GM19324 (cell line): ENCODE measurements at regions not wholly inside any gene's neighbourhood (a gene's known extent, or its start where the extent isn't known, plus 50 kb on each side); places are given as distances from the start of the nearest gene placed in this dataset.

Experiments used
- ATAC-seq: cut with Tn5 transposase; IDR thresholded peaks from one replicate; pipeline ENCODE4 v1.9.1; 2021; ENCODE audit warnings: mild to moderate bottlenecking, moderate library complexity; ENCODE audit not compliant: unreplicated experiment, low FRiP score

DNA sequence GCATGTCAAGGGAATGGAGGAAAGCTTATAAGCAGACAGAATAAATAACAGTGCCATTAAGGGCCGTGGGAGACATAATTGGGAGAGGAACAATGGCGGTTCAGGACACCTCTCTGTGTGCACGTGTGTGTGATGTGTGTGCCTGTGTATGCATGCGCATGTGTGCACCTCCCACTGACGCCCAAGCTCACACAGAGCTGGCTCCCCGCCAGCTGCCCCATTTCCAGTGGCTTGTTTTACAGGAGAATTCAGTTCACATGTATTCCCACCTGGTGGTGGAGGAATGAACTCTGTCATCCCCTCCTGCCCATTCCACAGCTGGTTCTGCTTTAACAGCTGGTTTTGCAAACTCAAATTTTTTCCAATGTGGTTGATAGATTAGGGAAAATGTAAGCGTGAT is 262.2 kb downstream of the AJAP1 start:
- ATAC-seq: no peak

DNA sequence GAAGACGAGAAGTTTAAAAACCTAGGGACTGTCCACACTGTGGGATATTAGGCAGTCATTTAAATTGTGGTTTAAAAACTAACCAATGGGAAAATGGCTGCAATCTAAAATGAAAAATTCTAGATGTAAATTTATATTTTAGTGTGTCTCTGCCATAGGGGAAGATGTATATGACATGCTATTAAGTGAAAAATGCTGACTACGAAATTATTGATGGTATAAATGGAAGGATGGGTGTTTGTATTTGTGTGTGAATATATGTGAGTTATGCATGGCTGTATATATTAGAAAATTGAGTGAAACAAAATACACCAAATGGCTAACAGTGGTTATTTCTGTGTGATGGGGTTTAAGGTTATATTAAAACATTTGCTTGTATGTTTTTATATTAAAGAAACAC is 260.7 kb downstream of the AJAP1 start:
- no peak for ATAC-seq

DNA sequence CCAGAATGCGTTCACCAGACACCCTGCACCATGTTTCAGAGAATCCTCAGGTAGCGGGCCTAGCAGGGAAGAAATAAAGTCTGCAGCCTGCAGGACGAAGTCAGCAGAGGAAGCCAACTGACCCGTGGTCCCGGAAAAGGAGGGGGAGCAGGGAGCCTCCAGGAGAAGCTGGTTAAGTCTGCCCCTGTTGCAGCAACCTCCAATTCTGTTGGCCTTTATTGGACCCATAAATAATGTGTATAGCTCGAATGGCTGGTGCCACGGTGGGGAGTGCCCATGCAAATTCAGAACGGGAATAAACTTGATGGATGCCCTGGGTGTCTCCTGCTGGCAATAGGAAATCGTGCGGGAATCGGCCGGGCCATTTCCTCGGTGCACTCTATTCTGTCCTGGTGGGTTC is 254.1 kb downstream of the AJAP1 start:
- no peak for ATAC-seq

DNA sequence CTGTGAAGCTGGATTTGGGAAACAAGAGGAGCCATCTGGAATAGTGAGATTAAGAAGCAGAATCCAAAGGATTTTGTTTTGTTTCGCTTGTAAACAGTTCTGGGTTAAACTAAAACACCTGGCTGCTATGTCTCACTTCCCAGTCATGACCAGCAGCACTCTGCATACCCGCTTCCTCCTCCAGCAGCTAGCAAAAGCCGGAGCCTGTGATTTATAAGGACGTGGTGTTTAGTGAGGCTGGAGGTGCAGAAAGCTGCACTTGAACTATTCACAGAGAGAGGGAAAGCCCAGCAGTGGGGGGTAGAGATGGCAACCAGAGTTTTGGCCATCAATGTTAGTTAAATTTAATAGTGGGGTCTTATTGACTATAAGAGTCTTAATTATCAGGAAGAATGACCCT is 240.2 kb downstream of the AJAP1 start:
- ATAC-seq: no peak

DNA sequence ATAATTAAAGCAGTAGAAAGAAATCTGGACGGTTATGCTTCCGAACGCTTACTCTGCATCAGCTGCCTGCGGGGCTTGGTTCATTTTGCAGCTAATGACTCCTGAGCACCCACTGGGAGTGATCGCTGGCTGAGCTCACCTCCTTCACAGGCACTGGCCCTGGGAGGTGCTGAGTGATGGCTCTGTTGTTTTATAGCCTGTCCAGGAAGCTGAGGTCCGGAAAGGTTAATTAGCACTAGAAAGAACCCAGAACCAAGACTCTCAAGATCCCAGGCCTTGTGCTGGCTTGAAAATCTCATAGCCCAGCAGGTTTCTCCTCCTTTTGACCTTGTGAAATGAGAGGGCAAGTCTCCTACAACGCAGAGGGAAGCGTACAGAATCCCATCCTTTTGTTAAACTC is 226.2 kb downstream of the AJAP1 start:
- ATAC-seq: no peak

DNA sequence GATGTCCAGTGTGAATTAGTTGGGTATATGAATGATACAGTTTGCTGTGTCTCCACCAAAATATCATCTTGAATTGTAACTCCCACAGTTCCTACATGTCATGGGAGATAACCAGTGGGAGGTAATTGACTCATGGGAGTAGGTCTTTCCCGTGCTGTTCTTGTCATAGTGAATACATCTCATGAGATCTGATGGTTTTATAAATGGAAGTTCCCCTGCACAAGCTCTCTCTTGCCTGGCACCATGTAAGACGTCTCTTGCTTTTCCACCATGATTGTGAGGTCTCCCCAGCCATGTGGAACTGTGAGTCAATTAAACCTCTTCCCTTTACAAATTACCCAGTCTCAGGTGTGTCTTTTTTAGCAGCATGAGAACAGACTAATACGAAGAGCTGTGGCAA is 223.0 kb downstream of the AJAP1 start:
- no peak for ATAC-seq

DNA sequence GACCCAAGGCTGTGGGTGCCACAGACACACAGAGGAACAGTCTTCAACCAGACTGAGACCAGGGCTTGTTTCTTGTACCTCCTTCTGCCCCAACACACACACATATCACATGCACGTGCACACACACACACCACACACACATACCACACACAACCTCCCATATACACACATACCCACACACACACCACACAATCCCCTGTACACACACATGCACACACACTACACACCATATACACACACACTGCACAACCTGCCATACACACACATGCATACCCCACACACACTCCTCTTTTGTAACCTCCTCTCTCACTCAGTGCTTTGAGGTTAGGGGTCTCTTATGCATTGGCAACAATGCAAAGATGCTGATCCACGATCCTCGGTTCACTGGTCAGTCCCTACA is 217.0 kb downstream of the AJAP1 start:
- no peak for ATAC-seq

DNA sequence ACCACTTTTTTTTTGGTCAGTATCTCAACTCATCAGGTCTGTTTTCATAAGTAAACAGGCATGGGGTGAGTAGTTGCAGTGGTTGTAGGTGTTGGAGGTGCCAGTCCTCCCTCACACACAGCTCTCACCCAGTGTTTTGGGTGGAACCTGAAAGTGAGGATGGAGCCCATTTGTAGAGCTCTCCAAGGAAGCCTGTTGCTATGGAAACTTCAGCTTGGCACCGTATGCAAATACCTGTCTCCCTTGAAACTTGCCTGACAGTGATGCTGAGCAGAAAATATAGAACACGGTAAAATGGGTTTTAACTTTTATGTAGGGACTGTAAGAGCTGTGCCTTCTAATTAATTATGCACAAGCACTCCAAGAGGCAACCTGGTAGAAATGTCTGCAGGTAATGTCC is 214.1 kb downstream of the AJAP1 start:
- no peak for ATAC-seq

DNA sequence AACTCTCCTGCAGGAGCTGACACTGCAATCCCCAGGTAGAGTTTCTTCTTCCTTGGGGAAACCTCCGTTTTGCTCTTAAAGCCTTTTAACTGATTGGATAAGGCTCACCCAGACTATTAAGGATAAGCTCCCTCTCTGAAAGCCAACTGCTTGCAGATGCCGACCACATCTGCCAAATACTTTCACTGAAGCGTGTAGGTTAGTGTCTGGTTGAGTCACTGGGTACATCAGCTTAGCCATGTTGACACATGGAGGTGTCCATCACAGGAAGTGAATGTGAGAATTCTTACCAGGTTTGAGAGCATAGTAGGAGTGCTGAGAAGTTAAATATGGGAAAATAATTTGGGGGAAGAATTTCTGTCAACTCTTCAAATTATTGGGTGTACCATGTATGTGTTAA is 202.0 kb downstream of the AJAP1 start:
- no peak for ATAC-seq

DNA sequence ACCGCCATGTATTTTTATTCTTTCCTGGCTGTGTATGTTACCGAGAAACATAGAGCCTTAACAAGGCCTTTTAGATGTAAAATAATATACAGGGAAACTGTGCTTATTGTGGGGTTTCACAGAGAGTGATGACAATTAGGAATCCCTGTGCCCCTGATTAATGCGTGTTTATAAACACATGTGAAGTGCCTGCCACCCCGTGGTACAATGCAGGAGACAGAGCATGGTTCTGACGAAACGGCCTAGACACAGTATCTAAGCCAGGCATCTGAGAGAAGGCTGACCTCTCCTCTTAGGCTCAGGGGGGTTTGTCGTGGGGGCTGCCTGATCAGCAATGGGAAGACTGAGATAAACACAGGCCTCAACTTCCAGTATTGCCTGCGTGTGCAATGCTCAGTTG is 200.0 kb downstream of the AJAP1 start:
- no peak for ATAC-seq

DNA sequence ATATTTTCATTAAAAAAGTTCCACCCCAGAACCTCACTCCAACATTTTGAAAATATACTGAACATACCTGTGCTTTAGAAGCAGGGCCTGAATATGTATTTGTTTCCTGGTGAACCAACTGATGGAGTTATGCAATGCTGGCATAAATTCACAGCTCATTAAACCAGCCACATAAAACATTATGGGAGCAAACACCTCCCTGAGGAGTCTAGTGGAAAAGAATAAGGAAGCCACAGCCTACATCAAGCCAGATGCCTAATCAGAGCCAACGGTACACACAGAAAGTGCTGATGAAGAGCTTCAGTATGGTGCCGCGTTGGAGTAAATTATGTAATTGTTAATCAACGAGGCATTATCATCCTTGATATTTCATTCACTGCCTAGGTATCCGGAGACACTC is 199.5 kb downstream of the AJAP1 start:
- ATAC-seq: no peak

DNA sequence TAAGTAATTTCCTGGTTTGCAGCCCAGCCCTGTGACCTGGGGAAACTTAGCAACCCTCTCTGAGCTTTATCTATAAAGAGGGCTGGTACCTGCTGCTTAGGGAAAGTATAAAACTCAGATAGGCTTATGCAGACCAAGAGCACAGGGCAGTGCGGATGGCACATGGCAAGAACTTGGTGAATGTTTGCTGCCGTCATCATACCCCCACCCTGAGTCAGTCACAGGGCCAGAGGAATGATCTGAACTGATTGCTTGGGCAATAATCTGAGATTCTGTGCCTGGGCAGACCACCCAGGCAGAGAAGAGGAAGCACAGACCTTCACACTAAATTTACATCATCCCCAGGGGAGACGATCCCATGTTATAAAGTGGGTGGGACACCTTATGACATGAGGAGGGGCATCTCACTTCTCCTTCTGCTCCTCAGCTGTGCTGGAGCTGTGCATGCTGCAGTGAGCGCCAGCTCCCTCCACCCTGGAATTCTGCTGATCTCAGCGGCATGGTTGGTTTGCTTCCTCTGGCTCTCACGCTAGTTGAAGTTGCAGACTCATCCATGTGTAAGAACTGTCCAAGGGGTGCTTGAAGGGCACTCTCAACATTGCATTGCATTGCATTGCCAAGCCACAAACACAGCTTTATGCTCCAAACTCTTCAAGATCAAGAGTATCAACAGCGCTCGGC is 197.1 kb downstream of the AJAP1 start:
- no peak for ATAC-seq

DNA sequence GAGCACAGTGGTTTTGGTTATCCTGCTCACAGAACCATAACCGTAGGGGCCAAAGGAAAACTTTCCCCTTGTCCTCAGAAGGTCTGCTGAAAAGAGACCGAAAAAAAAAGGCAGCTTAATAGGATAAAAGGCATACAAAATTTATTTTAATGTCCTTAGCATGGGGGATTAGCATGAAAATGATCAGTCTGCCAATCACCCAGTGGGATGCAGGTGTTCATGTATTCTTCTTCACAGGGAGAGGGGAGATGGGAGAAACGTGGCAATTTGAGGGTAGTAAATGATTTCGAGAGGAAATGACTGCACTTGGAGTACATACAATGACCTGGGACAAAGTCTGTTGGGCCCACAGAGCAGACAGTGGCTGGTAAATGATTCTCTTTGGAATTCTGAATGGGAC is 194.0 kb downstream of the AJAP1 start:
- no peak for ATAC-seq

DNA sequence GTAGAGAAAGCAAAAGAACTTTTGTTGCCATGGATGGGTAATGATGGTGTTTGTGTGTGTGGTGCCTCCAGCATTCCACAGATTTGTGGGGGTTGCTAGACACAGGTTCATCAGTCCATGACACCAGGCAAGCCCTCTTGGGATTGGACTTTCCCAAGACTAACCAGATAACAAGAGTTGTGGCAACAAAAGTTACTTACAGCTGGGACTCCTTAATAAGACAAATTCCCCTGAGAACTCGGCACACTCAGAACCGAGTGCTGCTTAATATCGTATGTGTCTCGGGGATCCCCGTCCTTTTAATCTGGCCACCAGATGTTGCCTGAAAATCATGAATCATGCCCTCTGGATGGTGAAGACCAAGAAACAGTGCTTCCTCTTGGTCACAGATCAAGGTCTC is 193.3 kb downstream of the AJAP1 start:
- no peak for ATAC-seq
